ENCODE measurements at regions not wholly inside any gene's neighbourhood (a gene's known extent, or its start where the extent isn't known, plus 50 kb on each side); places are given as distances from the start of the nearest gene placed in this dataset.

GRCh38 chrX:3407781-3408180 is 61.3 kb upstream of the MXRA5 start:
- TF ChIP-seq CTCF (IDR thresholded peaks at IDR 0.05) (no peak), EZH2 (IDR thresholded peaks at IDR 0.05; ENCODE audit: borderline replicate concordance, insufficient read depth, low read depth, low read length, poor library complexity, severe bottlenecking) (no peak)
